ENCODE measurements at regions not wholly inside any gene's neighbourhood (a gene's known extent, or its start where the extent isn't known, plus 50 kb on each side); places are given as distances from the start of the nearest gene placed in this dataset.

GRCh38 chr2:76450024-76450475 lies 739.3 kb upstream of the GCFC2 start:
- no peak for DNase-seq (ENCODE audit: low read depth)

GRCh38 chr2:76448956-76449355 lies 738.2 kb upstream of the GCFC2 start:
- no peak for DNase-seq (ENCODE audit: low read depth)

DNA sequence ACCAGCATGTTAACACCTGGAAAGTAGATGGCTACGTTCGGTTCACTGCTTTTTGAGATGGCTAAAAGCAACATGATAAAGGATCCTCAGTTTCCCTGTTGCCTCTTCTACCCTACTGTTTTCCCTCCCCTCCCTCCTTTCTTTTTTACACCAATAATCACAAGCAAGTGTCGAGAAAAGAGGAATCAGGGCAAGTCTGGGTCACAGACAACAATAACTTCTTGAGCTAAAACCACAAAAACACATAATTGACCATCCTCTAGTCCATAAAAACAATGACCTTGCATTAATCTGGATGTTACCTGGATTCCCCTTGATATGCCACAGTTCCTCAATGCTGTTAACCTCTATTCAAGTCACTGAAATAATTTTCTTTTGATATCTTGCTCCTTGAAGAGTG lies 736.6 kb upstream of the GCFC2 start:
- DNase-seq (ENCODE audit: low read depth): no peak

DNA sequence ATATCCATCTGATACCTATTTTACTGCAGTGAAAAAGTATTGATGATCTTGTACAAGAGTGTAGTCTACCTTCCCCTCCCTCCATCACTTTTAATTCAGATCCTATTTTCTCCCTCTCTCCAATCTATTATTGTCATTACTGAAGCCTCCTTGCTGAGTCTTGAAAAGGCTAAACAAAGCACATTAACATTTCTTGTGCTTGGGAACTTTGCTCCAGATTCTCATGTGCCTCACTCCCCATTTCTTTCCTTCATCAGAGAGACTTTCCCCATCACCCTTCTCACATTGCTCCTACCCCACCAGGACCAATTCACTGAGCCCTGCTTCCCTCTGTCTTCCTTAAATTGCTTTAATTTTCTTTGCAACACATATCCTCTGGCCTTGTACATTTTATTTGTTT lies 736.2 kb upstream of the GCFC2 start:
- no peak for DNase-seq (ENCODE audit: low read depth)

- DNase-seq (ENCODE audit: low read depth): no peak
Observed at GRCh38 chr2:76445880-76446279, 735.2 kb upstream of the GCFC2 start.

DNA sequence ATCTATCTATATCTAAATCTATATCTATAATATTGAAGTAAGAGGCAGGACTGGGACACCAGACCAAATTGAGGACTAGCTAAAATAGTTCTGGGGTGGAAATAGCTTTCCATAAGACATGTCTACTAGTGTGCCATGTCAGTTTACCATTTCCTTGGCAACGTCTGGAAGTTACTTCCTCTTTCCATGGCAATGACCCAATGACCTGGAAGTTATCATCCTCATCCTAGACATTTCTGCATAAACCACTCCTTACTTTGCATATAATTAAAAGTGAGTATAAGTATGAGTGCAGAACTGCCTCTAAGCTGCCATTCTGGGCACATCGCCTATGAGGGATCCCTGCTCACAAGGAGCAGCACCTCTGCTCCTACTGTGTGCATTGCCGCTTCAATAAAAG lies 734.0 kb upstream of the GCFC2 start:
- DNase-seq (ENCODE audit: low read depth): no peak

- no peak for DNase-seq (ENCODE audit: low read depth)
Observed at GRCh38 chr2:76437564-76437963, 726.8 kb upstream of the GCFC2 start.

DNA sequence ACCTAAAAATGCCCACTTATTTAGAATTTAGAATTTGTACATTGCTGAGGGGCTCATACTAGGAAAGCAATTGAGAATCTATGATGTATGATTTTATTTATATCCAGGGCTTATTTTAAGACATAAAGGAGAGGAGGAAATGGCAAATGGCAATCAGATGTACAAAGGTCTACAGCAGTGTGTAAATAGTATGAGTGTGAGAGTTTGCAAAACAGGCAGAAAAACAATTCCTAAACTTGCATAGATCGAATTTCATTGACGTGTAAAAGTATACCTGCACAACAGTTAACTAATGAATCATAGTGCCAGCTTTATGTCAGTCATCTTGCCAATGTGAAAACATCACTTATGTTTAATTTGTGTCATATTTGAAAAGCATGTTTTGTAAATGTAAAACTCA lies 718.7 kb upstream of the GCFC2 start:
- no peak for DNase-seq (ENCODE audit: low read depth)

GRCh38 chr2:76427452-76427851 lies 716.7 kb upstream of the GCFC2 start:
- no peak for DNase-seq (ENCODE audit: low read depth)

- DNase-seq (ENCODE audit: low read depth): no peak
Observed at GRCh38 chr2:76415821-76416220, 705.1 kb upstream of the GCFC2 start.

DNA sequence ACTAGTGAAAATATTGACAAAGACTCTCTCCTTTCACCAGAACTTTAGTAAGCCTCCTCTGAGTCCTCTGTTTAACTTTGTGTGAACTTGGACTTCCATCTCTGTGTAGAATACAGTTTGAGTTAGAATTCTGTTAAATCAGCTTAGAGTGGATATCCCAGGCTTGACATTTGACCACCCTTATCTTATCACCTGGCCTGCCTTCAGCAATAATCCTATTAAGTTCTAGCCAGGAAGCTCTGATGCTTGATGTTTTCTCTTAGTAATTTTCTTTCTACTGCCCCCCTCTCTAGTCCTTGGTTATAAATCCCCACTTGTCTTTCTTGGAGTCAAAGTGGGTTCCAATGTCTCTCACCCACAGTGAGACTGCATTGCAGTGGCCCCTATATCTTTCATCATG lies 702.7 kb upstream of the GCFC2 start:
- DNase-seq (ENCODE audit: low read depth): no peak

GRCh38 chr2:76406134-76406855 lies 695.6 kb upstream of the GCFC2 start:
- DNase-seq (ENCODE audit: low read depth): no peak

DNA sequence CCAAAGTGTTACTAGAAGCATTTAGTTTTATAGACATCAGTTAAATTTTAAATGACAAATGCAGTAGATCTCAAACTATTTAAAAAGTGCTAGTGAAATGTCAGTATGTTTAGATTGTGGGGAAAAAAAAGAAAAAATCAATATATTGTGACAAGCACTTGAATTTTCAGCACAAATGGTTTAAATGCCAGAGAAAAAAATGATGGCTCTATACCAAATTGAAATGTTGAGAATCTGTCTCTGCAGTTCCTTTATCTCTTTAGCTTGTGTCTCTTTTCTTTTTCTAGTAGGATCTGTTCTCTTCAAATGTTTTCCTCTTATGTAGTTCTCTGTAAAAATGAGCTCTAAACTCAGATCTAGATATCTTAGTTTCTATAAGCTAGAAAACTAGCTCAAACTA lies 682.6 kb upstream of the GCFC2 start:
- DNase-seq (ENCODE audit: low read depth): no peak

DNA sequence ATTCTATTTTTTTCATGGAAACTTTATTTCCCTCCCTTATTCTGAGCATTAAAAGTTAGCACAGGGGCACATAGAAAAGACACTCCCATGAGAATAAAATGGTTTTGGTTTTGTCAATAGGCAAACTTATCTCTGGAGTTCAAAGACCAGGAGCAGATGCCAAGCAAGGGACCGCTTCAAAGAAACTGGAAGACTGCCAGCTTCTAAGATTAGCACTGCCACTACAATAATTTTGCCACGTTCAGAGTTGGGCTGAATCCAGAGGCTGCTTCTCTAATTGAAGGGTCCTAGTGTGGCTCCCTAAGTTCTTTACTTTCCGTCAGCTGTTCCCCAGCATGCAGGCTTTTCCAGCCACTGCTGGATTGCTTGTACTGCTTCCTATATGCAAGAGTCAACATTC lies 681.0 kb upstream of the GCFC2 start:
- no peak for DNase-seq (ENCODE audit: low read depth)

GRCh38 chr2:76387294-76387693 lies 676.6 kb upstream of the GCFC2 start:
- DNase-seq (ENCODE audit: low read depth): no peak

- no peak for DNase-seq (ENCODE audit: low read depth)
Observed at GRCh38 chr2:76385943-76386342, 675.2 kb upstream of the GCFC2 start.

DNA sequence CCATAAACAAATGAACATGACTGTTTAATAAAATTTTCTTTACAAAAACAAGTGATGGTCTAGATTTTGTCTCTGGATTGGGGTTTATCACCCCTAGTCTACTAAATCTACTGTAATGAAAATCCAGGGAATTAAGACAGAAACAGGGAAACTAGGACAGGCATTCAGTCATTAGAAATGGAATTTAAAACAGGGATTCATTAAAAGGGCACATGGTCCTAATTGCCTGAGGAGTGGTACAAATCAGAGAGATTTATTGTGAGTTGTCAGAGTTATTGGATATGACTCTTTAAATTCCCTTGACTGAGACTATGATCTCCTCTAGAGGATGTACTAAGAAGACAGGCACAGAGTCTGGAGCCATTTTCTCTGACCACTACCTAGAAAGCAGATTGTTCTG lies 670.9 kb upstream of the GCFC2 start:
- DNase-seq (ENCODE audit: low read depth): no peak

GRCh38 chr2:76378140-76378539 lies 667.4 kb upstream of the GCFC2 start:
- DNase-seq (ENCODE audit: low read depth): no peak

DNA sequence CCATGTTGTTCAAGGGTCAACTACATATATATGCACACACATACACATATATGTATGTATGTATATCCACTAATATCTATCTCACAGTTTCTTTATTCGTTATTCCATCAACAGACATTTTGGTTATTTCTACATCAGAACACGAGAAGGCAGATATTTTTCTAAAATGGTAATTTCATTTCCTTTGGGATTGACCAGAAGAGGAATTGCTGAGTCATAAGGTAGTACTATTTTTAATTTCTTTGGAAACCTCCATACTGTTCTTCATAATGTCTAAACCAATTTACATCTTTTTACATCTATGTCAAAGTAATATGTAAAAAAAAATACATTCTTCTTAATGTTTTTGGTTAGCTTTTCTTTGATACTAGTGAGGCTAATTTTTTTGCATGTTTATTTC lies 630.7 kb upstream of the GCFC2 start:
- DNase-seq (ENCODE audit: low read depth): no peak

DNA sequence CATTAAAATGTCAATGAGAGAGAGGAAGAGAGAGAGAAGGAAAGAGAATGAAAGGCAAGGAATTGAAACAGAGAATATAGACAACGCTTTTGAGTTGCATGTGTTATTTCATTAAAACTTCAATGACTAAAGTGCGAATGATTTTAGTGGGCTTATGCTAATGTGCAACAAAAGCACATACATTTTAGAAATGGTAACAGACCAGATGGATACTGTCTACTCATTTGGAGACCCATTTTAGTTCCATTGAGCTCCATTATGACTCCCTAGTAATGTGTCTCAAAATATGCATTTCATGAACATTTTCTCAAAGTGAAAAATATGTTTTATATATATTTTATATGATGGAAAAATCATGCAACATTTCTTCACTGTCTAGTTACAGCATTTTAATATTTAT lies 622.2 kb upstream of the GCFC2 start:
- DNase-seq (ENCODE audit: low read depth): no peak

DNA sequence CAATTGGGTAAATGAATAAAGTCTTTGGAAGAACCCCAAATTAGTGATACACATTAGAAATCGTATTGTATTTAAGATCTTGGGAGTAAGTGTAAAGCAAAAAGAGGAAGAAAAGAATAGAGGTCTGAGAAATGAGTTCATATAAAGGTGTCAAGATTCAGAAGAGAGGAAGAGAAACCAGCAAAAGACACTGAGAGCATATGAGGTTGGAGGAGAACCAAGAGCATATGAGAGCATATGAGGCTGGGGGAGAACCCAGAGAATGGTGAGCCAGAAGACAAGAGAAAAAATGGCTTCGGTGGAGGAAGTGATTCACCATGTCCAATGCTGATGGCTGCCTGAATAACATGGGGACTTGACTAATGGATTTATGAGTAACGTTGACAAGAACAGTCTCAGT lies 620.1 kb upstream of the GCFC2 start:
- no peak for DNase-seq (ENCODE audit: low read depth)

- no peak for DNase-seq (ENCODE audit: low read depth)
Observed at GRCh38 chr2:76326636-76327035, 615.9 kb upstream of the GCFC2 start.

DNA sequence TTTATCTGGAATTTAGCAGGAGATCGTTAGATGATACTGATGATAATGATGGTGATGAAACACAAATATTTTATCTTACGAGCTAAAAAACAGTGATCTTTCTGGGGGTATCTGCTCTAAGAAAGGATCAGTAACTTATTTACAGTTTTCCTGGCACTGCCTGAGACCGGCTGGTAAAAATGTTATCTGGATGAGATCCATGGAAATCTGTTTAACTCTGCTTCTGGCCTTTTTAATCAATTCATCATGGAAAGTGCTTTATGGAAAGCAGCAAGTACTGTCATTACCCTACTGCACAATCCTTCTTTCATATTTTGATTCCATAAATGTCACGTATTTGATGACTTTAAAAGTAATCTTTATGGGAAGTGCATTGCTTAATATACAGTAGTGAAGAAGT lies 612.7 kb upstream of the GCFC2 start:
- no peak for DNase-seq (ENCODE audit: low read depth)

DNA sequence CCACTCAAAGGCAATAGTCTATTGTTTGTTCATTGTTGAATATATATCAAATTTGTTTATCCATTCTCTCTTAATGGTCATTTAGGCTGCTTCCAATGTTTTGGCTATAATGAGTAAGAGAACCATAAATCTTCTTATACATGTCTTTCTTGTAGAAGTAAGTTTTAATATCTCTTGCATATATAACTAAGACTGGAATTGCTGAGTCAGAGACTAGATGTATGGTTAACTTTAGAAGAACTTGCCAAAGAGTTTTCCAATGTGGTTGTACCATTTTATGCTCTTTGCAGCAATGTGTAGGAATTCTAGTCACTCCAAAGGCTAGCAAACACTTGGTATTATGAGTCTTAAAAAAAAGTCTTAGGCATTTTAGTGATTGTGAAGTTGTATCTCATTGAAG lies 610.0 kb upstream of the GCFC2 start:
- no peak for DNase-seq (ENCODE audit: low read depth)

Measured in non-pigmented ciliary epithelial cell (primary cell).